Body of pancreas (tissue), 4 donors: ENCODE measurements at regions not wholly inside any gene's neighbourhood (a gene's known extent, or its start where the extent isn't known, plus 50 kb on each side); places are given as distances from the start of the nearest gene placed in this dataset.
"Not testable (repeated sequence)": the region's sequence is repeated elsewhere in the genome, so short reads cannot be mapped to it uniquely, and the experiment has no call there.

Experiments
- ATAC-seq: fragments of 150-250 bp; one replicate; pipeline ENCODE4 v1.9.1; 2016
- DNase-seq, 4 donors: peaks; one replicate each; pipeline ENCODE4 v3.0.0-alpha.2; 2019
- H3K27ac ChIP-seq, 4 donors: fragments of 200-600 bp; sonication (generic); 1 replicate in 3 of 4; 2 replicates in 1 of 4; pipeline versions ENCODE4 v1.5.1 to v1.6.1; 2016 to 2019; ENCODE audit warnings: mild to moderate bottlenecking in 1 of 4, mixed read lengths in 1 of 4, moderate library complexity in 1 of 4
- H3K27me3 ChIP-seq, 2 donors: fragments of 200-600 bp; sonication (generic); one replicate each; pipeline ENCODE4 v1.6.0; 2016; ENCODE audit warnings: mild to moderate bottlenecking in 1 of 2
- H3K36me3 ChIP-seq, 2 donors: fragments of 200-600 bp; sonication (generic); replicated peaks in 1 of 2; 2 replicates each; pipeline ENCODE4 v1.5.1; 2016; ENCODE audit warnings: low read depth in 2 of 2; ENCODE audit not compliant: insufficient read depth in 1 of 2
- H3K4me1 ChIP-seq: fragments of 200-600 bp; sonication (generic); one replicate; pipeline ENCODE4 v1.6.0; 2016
- H3K4me3 ChIP-seq, 2 donors: fragments of 200-600 bp; sonication (generic); 1 replicate in 1 of 2; 2 replicates in 1 of 2; pipeline ENCODE4 v1.5.1; 2016 to 2019
- H3K9me3 ChIP-seq, 3 donors: fragments of 200-600 bp; sonication (generic); 1 replicate in 2 of 3; 2 replicates in 1 of 3; pipeline ENCODE4 v1.5.1; 2016
- CTCF ChIP-seq, 7 experiments: fragments of 450-650 bp in 4 of 7; fragments of 200-600 bp in 3 of 7; sonication (generic) in 3 of 7; IDR thresholded peaks; one replicate each; pipeline ENCODE4 v1.5.1; 2016 to 2019; ENCODE audit warnings: antibody characterized with exemption in 7 of 7
- POLR2A ChIP-seq, 3 donors: fragments of 450-650 bp; IDR thresholded peaks; one replicate each; pipeline ENCODE4 v1.6.1; 2016; ENCODE audit warnings: antibody characterized with exemption in 3 of 3, mild to moderate bottlenecking in 2 of 3
- WGBS, 2 donors: methylation state at CpG; one replicate each; pipeline ENCODE4 v1.1.5; 2017; 5-methylcytosine and 5-hydroxymethylcytosine counted together
- intact Hi-C: fragments of 100-400 bp; cut with DNase I; formaldehyde crosslinking; loops from one replicate; pipeline ENCODE4 v1.15.1; 2023

- Histone ChIP-seq H3K4me3 (no peak overlapping the region), H3K27ac (no peak overlapping the region), H3K36me3 (no peaks in the 10 kb centered on the region), H3K4me1 (no peaks in the 10 kb centered on the region), H3K27me3 (no peaks in the 10 kb centered on the region), H3K9me3 (no peaks in the 10 kb centered on the region)
- intact Hi-C loops: no loop called here
- 54 to 56% methylated on average over 2 of the region's 2 CpGs for WGBS, 2 donors
- TF ChIP-seq CTCF (IDR thresholded peaks at IDR 0.05): no peak
- TF ChIP-seq POLR2A (IDR thresholded peaks at IDR 0.05): no peak
- no peak for ATAC-seq
- DNase-seq: no peak
Measured at GRCh38 chr5:25515525-25515924, 870.7 kb upstream of the CDH10 start.

GRCh38 chr5:25510692-25511091 lies 865.9 kb upstream of the CDH10 start:
- intact Hi-C loops, H3K27me3 ChIP-seq, H3K4me3 ChIP-seq, H3K4me1 ChIP-seq, H3K9me3 ChIP-seq, ATAC-seq, H3K36me3 ChIP-seq, H3K27ac ChIP-seq, DNase-seq: not testable (repeated sequence)
- WGBS, 2 donors: 67 to 85% methylated on average over 2 of the region's 2 CpGs

- H3K4me1 ChIP-seq, H3K36me3 ChIP-seq, H3K9me3 ChIP-seq, H3K4me3 ChIP-seq, H3K27ac ChIP-seq, DNase-seq, ATAC-seq, H3K27me3 ChIP-seq, intact Hi-C loops: not testable (repeated sequence)
- 93 to 94% methylated on average over 4 of the region's 4 CpGs for WGBS, 2 donors
Measured at GRCh38 chr5:25508011-25508410, 863.2 kb upstream of the CDH10 start.

- intact Hi-C loops: no loop called here
- DNase-seq: no peak
- no peak overlapping the region for H3K4me3 ChIP-seq
- H3K36me3 ChIP-seq: no peaks in the 10 kb centered on the region
- no peaks in the 10 kb centered on the region for H3K4me1 ChIP-seq
- H3K27ac ChIP-seq: no peak overlapping the region
- WGBS, 2 donors: 37 to 50% methylated on average over 1 of the region's 1 CpG
- TF ChIP-seq CTCF (IDR thresholded peaks at IDR 0.05) (no peak), POLR2A (IDR thresholded peaks at IDR 0.05) (no peak)
- no peaks in the 10 kb centered on the region for H3K9me3 ChIP-seq
- H3K27me3 ChIP-seq: no peaks in the 10 kb centered on the region
- ATAC-seq: no peak
Measured at GRCh38 chr5:25500635-25501034, 855.9 kb upstream of the CDH10 start.

GRCh38 chr5:25489834-25490538 lies 845.2 kb upstream of the CDH10 start:
- TF ChIP-seq CTCF (IDR thresholded peaks at IDR 0.05): no peak
- no peak for TF ChIP-seq POLR2A (IDR thresholded peaks at IDR 0.05)
- H3K9me3 ChIP-seq: no peaks in the 10 kb centered on the region
- no peak overlapping the region for H3K27ac ChIP-seq
- no peaks in the 10 kb centered on the region for H3K4me1 ChIP-seq
- H3K36me3 ChIP-seq: no peaks in the 10 kb centered on the region
- H3K4me3 ChIP-seq: no peak overlapping the region
- H3K27me3 ChIP-seq: no peaks in the 10 kb centered on the region
- intact Hi-C loops: no loop called here
- ATAC-seq: no peak
- no peak for DNase-seq
- 44 to 46% methylated on average over 6 of the region's 6 CpGs for WGBS, 2 donors

GRCh38 chr5:25488119-25488518 lies 843.3 kb upstream of the CDH10 start:
- Histone ChIP-seq H3K4me3 (no peak overlapping the region), H3K4me1 (no peaks in the 10 kb centered on the region), H3K9me3 (no peaks in the 10 kb centered on the region), H3K27ac (no peak overlapping the region), H3K27me3 (no peaks in the 10 kb centered on the region), H3K36me3 (no peaks in the 10 kb centered on the region)
- intact Hi-C loops: no loop called here
- no peak for TF ChIP-seq POLR2A (IDR thresholded peaks at IDR 0.05)
- no peak for TF ChIP-seq CTCF (IDR thresholded peaks at IDR 0.05)
- DNase-seq: no peak
- 55 to 74% methylated on average over 1 of the region's 1 CpG for WGBS, 2 donors
- ATAC-seq: no peak
